ENCODE measurements at regions not wholly inside any gene's neighbourhood (a gene's known extent, or its start where the extent isn't known, plus 50 kb on each side); places are given as distances from the start of the nearest gene placed in this dataset.

GRCh38 chr2:236922061-236922460 is 163.6 kb upstream of the COPS8 start:
- no peak for DNase-seq (ENCODE audit: low read depth)

- DNase-seq (ENCODE audit: low read depth) = no peak
Measured at GRCh38 chr2:236928380-236929037, 157.2 kb upstream of the COPS8 start.

GRCh38 chr2:236932831-236933361 is 152.8 kb upstream of the COPS8 start:
- DNase-seq (ENCODE audit: low read depth) = peak; percentile 46

GRCh38 chr2:236934166-236934565 is 151.5 kb upstream of the COPS8 start:
- no peak for DNase-seq (ENCODE audit: low read depth)

- DNase-seq (ENCODE audit: low read depth) = no peak
Measured at GRCh38 chr2:236934656-236935055, 151.0 kb upstream of the COPS8 start.

GRCh38 chr2:236935083-236935482 is 150.6 kb upstream of the COPS8 start:
- DNase-seq (ENCODE audit: low read depth) = no peak

GRCh38 chr2:236935631-236936445 is 149.9 kb upstream of the COPS8 start:
- DNase-seq (ENCODE audit: low read depth) = no peak

- no peak for DNase-seq (ENCODE audit: low read depth)
Measured at GRCh38 chr2:236936446-236936940, 149.2 kb upstream of the COPS8 start.

- no peak for DNase-seq (ENCODE audit: low read depth)
Measured at GRCh38 chr2:236938126-236938525, 147.6 kb upstream of the COPS8 start.

GRCh38 chr2:236939271-236939670 is 146.4 kb upstream of the COPS8 start:
- no peak for DNase-seq (ENCODE audit: low read depth)

- DNase-seq (ENCODE audit: low read depth) = no peak
Measured at GRCh38 chr2:236939721-236940231, 145.9 kb upstream of the COPS8 start.

- DNase-seq (ENCODE audit: low read depth) = no peak
Measured at GRCh38 chr2:236940497-236940896, 145.2 kb upstream of the COPS8 start.

- DNase-seq (ENCODE audit: low read depth) = no peak
Measured at GRCh38 chr2:236940916-236941520, 144.7 kb upstream of the COPS8 start.

GRCh38 chr2:236941551-236941950 is 144.1 kb upstream of the COPS8 start:
- DNase-seq (ENCODE audit: low read depth) = no peak

- DNase-seq (ENCODE audit: low read depth) = no peak
Measured at GRCh38 chr2:236942554-236942953, 143.1 kb upstream of the COPS8 start.

- DNase-seq (ENCODE audit: low read depth) = no peak
Measured at GRCh38 chr2:236943068-236943467, 142.6 kb upstream of the COPS8 start.

GRCh38 chr2:236943841-236944513 is 141.7 kb upstream of the COPS8 start:
- DNase-seq (ENCODE audit: low read depth) = no peak

GRCh38 chr2:236944561-236944960 is 141.1 kb upstream of the COPS8 start:
- no peak for DNase-seq (ENCODE audit: low read depth)

- no peak for DNase-seq (ENCODE audit: low read depth)
Measured at GRCh38 chr2:236945431-236946016, 140.2 kb upstream of the COPS8 start.

GRCh38 chr2:236946871-236947270 is 138.8 kb upstream of the COPS8 start:
- DNase-seq (ENCODE audit: low read depth) = no peak

GRCh38 chr2:236947294-236947693 is 138.4 kb upstream of the COPS8 start:
- no peak for DNase-seq (ENCODE audit: low read depth)
